CD4-positive, alpha-beta T cell treated with Interleukin-1 beta for 1 hour (primary cell): ENCODE measurements at regions not wholly inside any gene's neighbourhood (a gene's known extent, or its start where the extent isn't known, plus 50 kb on each side); places are given as distances from the start of the nearest gene placed in this dataset.
"Not testable (repeated sequence)": the region's sequence is repeated elsewhere in the genome, so short reads cannot be mapped to it uniquely, and the experiment has no call there.

ENCODE experiments used
- DNase-seq, 2 donors: peaks; one replicate each; pipeline ENCODE4 v3.0.0-alpha.2; 2020 to 2022

- DNase-seq: no peak
Observed at GRCh38 chr22:27105142-27106025, 448.0 kb downstream of the MIAT start.

GRCh38 chr22:27106985-27107384, 449.6 kb downstream of the MIAT start:
- DNase-seq: no peak

GRCh38 chr22:27107386-27107785, 450.0 kb downstream of the MIAT start:
- DNase-seq: no peak

GRCh38 chr22:27107824-27108223, 450.4 kb downstream of the MIAT start:
- DNase-seq: peak in 1 of 2 donors; percentile 49

GRCh38 chr22:27108425-27109114, 451.2 kb downstream of the MIAT start:
- no peak for DNase-seq

- DNase-seq: not testable (repeated sequence)
Observed at GRCh38 chr22:27109406-27109805, 452.0 kb downstream of the MIAT start.

GRCh38 chr22:27110665-27111451, 453.5 kb downstream of the MIAT start:
- no peak for DNase-seq

- no peak for DNase-seq
Observed at GRCh38 chr22:27111796-27112672, 454.6 kb downstream of the MIAT start.

GRCh38 chr22:27113211-27113635, 455.8 kb downstream of the MIAT start:
- peak; percentile 8 to 74 for DNase-seq

GRCh38 chr22:27113641-27114040, 456.3 kb downstream of the MIAT start:
- DNase-seq: no peak

GRCh38 chr22:27114186-27114585, 456.8 kb downstream of the MIAT start:
- DNase-seq: no peak

- DNase-seq: no peak
Observed at GRCh38 chr22:27115410-27115809, 458.0 kb downstream of the MIAT start.

GRCh38 chr22:27115816-27116256, 458.4 kb downstream of the MIAT start:
- no peak for DNase-seq

GRCh38 chr22:27116312-27117086, 459.1 kb downstream of the MIAT start:
- no peak for DNase-seq

GRCh38 chr22:27120036-27120435, 462.6 kb downstream of the MIAT start:
- DNase-seq: no peak

GRCh38 chr22:27122574-27122973, 465.2 kb downstream of the MIAT start:
- DNase-seq: no peak

GRCh38 chr22:27123880-27124279, 466.5 kb downstream of the MIAT start:
- no peak for DNase-seq

- peak in 1 of 2 donors; percentile 26 for DNase-seq
Observed at GRCh38 chr22:27124351-27124966, 467.1 kb downstream of the MIAT start.

GRCh38 chr22:27125539-27125938, 468.2 kb downstream of the MIAT start:
- no peak for DNase-seq

- DNase-seq: no peak
Observed at GRCh38 chr22:27127911-27128310, 470.5 kb downstream of the MIAT start.
